ENCODE measurements at regions not wholly inside any gene's neighbourhood (a gene's known extent, or its start where the extent isn't known, plus 50 kb on each side); places are given as distances from the start of the nearest gene placed in this dataset.
A peak's percentile ranks its signal among the peaks of the same experiment; 100 is the strongest.

- Histone ChIP-seq H3K9me3 (ENCODE audit: control insufficient read depth, insufficient read depth, low read depth, low read length) (no peaks in the 10 kb centered on the region), H3K36me3 (ENCODE audit: control insufficient read depth in 2 of 2, insufficient read depth in 1 of 2, low read length in 2 of 2) (no peaks in the 10 kb centered on the region), H3K4me3 (ENCODE audit: low read depth, low read length) (no peak overlapping the region), H3K4me1 (ENCODE audit: control insufficient read depth, insufficient read depth, low read length) (no peaks in the 10 kb centered on the region; the same call in 1 of the 2 replicates), H3K27ac (ENCODE audit: extremely low read depth, low read depth, low read length) (no peak overlapping the region)
- ChIA-PET CTCF (no interaction called here), POLR2A (interaction anchor here (0.6 kb wide), 1 partner anchor 220 kb away, joined by 3 read pairs; the partner anchor contains the start of gene ENC1)
- no peak for TF ChIP-seq ZNF37A (tag by site-specific recombination; IDR thresholded peaks at IDR 0.05)
- TF ChIP-seq ZBTB17 (tag by site-specific recombination; IDR thresholded peaks at IDR 0.05): no peak
- TF ChIP-seq, protein P1, sequence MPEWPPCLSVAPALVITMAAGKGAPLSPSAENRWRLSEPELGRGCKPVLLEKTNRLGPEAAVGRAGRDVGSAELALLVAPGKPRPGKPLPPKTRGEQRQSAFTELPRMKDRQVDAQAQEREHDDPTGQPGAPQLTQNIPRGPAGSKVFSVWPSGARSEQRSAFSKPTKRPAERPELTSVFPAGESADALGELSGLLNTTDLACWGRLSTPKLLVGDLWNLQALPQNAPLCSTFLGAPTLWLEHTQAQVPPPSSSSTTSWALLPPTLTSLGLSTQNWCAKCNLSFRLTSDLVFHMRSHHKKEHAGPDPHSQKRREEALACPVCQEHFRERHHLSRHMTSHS (tag by site-specific recombination; IDR thresholded peaks at IDR 0.05): no peak
Observed at GRCh38 chr5:74420947-74421346, 219.6 kb downstream of the ENC1 start.

DNA sequence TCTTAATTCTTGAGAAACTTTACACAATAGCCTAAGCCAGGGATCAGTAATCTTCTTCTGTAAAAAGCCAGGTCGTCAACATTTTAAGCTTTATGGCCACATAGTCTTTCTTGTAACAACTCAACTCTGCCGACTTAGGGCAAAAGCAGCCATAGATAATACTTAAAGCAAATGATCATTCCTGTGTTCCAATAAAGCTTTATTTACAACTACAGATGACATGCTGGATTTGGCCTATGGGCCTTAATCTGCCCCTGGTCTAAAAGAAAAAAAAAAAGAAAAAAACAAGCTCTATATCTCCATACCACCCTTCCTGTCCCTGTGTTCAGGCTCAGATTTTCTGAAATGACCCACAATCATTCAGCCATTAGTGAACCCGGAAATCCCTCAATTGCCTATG lies 220.3 kb downstream of the ENC1 start:
- CTCF ChIA-PET: interaction anchor here (0.8 to 1.4 kb wide), 2 partner anchors 10 to 23 kb away, joined by 3 read pairs; no protein-coding TSS in a partner anchor
- Histone ChIP-seq H3K4me3 (ENCODE audit: low read depth, low read length) (no peak overlapping the region), H3K9me3 (ENCODE audit: control insufficient read depth, insufficient read depth, low read depth, low read length) (no peaks in the 10 kb centered on the region), H3K27ac (ENCODE audit: extremely low read depth, low read depth, low read length) (no peak overlapping the region), H3K4me1 (ENCODE audit: control insufficient read depth, insufficient read depth, low read length) (peaks cover 2% of the 10 kb centered on the region), H3K36me3 (ENCODE audit: control insufficient read depth in 2 of 2, insufficient read depth in 1 of 2, low read length in 2 of 2) (no peaks in the 10 kb centered on the region)
- POLR2A ChIA-PET: interaction anchor here (1.1 kb wide), 1 partner anchor 220 kb away, joined by 6 read pairs; the partner anchor contains the start of gene ENC1
- TF ChIP-seq ZSCAN4 (tag by site-specific recombination; IDR thresholded peaks at IDR 0.05) (0 out of 2 replicates have a peak, but pooled peaks have one; percentile 31), ZNF658 (tag by site-specific recombination; IDR thresholded peaks at IDR 0.05) (no peak)

GRCh38 chr5:74419468-74419867 lies 221.1 kb downstream of the ENC1 start:
- POLR2A ChIA-PET: interaction anchor here (1.1 kb wide), 1 partner anchor 221 kb away, joined by 6 read pairs; the partner anchor contains the start of gene ENC1
- peaks cover 2% of the 10 kb centered on the region for H3K4me1 ChIP-seq (ENCODE audit: control insufficient read depth, insufficient read depth, low read length)
- H3K36me3 ChIP-seq (ENCODE audit: control insufficient read depth in 2 of 2, insufficient read depth in 1 of 2, low read length in 2 of 2): no peaks in the 10 kb centered on the region
- H3K4me3 ChIP-seq (ENCODE audit: low read depth, low read length): no peak overlapping the region
- H3K9me3 ChIP-seq (ENCODE audit: control insufficient read depth, insufficient read depth, low read depth, low read length): no peaks in the 10 kb centered on the region
- H3K27ac ChIP-seq (ENCODE audit: extremely low read depth, low read depth, low read length): no peak overlapping the region
- TF ChIP-seq ZNF311 (tag by site-specific recombination; IDR thresholded peaks at IDR 0.05; ENCODE audit: borderline replicate concordance): no peak
- no peak for TF ChIP-seq KLF1 (tag by site-specific recombination; IDR thresholded peaks at IDR 0.05)
- no peak for TF ChIP-seq ZNF2 (tag by site-specific recombination; IDR thresholded peaks at IDR 0.05)
- no peak for TF ChIP-seq HOXC10 (CRISPR knock-in tag; IDR thresholded peaks at IDR 0.05)
- TF ChIP-seq, protein P2, sequence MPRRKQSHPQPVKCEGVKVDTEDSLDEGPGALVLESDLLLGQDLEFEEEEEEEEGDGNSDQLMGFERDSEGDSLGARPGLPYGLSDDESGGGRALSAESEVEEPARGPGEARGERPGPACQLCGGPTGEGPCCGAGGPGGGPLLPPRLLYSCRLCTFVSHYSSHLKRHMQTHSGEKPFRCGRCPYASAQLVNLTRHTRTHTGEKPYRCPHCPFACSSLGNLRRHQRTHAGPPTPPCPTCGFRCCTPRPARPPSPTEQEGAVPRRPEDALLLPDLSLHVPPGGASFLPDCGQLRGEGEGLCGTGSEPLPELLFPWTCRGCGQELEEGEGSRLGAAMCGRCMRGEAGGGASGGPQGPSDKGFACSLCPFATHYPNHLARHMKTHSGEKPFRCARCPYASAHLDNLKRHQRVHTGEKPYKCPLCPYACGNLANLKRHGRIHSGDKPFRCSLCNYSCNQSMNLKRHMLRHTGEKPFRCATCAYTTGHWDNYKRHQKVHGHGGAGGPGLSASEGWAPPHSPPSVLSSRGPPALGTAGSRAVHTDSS (tag by site-specific recombination; IDR thresholded peaks at IDR 0.05): no peak
- TF ChIP-seq ZBTB26 (tag by site-specific recombination; optimal IDR thresholded peaks at IDR 0.05): no peak
- TF ChIP-seq MEIS1 (CRISPR knock-in tag; IDR thresholded peaks at IDR 0.05; ENCODE audit: borderline replicate concordance): no peak
- TF ChIP-seq ZNF112 (tag by site-specific recombination; IDR thresholded peaks at IDR 0.05): no peak
- TF ChIP-seq ZNF146 (tag by site-specific recombination; IDR thresholded peaks at IDR 0.05): no peak
- TF ChIP-seq, protein P3, sequence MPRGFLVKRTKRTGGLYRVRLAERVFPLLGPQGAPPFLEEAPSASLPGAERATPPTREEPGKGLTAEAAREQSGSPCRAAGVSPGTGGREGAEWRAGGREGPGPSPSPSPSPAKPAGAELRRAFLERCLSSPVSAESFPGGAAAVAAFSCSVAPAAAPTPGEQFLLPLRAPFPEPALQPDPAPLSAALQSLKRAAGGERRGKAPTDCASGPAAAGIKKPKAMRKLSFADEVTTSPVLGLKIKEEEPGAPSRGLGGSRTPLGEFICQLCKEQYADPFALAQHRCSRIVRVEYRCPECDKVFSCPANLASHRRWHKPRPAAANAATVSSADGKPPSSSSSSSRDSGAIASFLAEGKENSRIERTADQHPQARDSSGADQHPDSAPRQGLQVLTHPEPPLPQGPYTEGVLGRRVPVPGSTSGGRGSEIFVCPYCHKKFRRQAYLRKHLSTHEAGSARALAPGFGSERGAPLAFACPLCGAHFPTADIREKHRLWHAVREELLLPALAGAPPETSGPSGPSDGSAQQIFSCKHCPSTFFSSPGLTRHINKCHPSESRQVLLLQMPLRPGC (tag by site-specific recombination; IDR thresholded peaks at IDR 0.05): no peak
- TF ChIP-seq ZNF549 (tag by site-specific recombination; IDR thresholded peaks at IDR 0.05): no peak
- TF ChIP-seq ZNF19 (tag by site-specific recombination; IDR thresholded peaks at IDR 0.05; ENCODE audit: low read depth): no peak
- CTCF ChIA-PET: interaction anchor here (0.8 to 1.4 kb wide), 2 partner anchors 11 to 24 kb away, joined by 3 read pairs; no protein-coding TSS in a partner anchor

Measured in HEK293 (cell line).